Stimulated activated CD8-positive, alpha-beta memory T cell treated with anti-CD3 and anti-CD28 coated beads, Interleukin-7, amount 100 ng/mL, for 48 hours (primary cell): ENCODE measurements at regions not wholly inside any gene's neighbourhood (a gene's known extent, or its start where the extent isn't known, plus 50 kb on each side); places are given as distances from the start of the nearest gene placed in this dataset.
"Not testable (repeated sequence)": the region's sequence is repeated elsewhere in the genome, so short reads cannot be mapped to it uniquely, and the experiment has no call there.

Experiments
- DNase-seq, 2 donors: peaks; one replicate each; pipeline ENCODE4 v3.0.0-alpha.2; 2020; ENCODE audit warnings: low read depth in 1 of 2; ENCODE audit errors: extremely low read depth in 1 of 2

- no peak for DNase-seq
Measured at GRCh38 chr4:53885668-53886067, 178.7 kb downstream of the CHIC2 start.

DNA sequence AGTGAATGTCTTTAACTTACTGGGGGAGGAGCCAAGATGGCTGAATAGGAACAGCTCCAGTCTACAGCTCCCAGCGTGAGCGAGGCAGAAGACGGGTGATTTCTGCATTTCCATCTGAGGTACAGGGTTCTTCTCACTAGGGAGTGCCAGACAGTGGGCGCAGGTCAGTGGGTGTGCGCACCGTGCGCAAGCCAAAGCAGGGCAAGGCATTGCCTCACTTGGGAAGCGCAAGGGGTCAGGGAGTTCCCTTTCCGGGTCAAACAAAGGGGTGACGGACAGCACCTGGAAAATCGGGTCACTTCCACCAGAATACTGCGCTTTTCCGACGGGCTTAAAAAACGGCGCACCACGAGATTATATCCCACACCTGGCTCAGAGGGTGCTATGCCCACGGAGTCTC, 187.3 kb downstream of the CHIC2 start:
- not testable (repeated sequence) for DNase-seq

- no peak for DNase-seq
Measured at GRCh38 chr4:53866055-53866454, 198.3 kb downstream of the CHIC2 start.

- DNase-seq: no peak
Measured at GRCh38 chr4:53865054-53865453, 199.4 kb downstream of the CHIC2 start.

- no peak for DNase-seq
Measured at GRCh38 chr4:53863736-53864365, 200.6 kb downstream of the CHIC2 start.

DNA sequence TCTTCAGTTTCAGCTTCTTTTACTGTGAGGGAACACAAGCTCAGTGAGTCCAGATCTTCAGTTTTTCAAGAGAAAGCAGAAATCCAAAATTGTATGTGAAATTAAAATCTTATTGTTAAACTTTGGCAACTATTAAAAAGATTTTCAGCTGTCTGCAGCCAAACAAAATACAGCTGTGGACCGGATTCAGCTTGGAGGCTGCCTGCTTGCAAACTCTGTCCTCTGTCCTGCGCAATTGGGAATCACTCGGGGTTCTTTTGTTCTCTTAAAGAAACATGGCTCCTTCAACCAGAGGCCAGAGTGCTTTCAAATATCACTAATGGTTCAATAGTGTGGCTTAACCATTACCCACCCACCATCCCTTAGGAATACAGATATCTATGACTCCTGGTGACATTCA, 201.2 kb downstream of the CHIC2 start:
- DNase-seq: no peak

DNA sequence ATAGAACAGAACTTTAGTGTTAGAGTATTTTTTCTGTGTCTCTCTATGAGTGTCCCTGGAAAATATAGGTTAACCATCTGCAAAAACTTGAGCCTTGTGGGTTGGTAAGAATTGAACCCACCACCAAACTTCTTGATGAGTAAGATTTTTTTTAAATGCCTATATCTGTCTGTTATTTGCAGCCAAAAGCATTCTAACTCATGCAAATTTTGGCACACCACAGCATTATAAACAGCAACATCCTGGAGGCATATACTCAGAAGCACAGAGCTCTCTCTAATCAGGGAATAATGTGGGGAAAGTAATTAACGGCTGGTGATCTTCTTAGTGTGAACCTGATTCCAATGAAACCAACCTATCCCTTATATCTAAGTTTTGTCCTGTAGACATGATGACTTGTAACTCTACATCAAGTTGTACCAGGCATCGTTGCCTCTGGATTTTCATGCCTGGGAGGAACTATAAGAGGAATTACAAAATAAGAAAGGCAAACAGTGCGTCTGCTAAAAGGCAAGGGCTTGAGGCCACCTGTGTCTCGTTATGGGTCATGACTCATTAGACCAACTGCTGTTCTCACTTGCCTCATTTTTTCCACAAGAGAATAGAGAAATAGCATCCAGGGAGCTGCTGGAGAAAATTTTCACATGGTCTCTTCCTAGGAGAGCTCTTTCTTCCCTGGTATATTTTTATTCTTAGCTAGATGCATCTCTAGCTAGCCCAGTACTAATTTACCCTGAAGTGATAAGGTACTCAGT, 202.4 kb downstream of the CHIC2 start:
- no peak for DNase-seq

- DNase-seq: no peak
Measured at GRCh38 chr4:53859305-53859704, 205.1 kb downstream of the CHIC2 start.

GRCh38 chr4:53858744-53859143, 205.7 kb downstream of the CHIC2 start:
- DNase-seq: no peak

DNA sequence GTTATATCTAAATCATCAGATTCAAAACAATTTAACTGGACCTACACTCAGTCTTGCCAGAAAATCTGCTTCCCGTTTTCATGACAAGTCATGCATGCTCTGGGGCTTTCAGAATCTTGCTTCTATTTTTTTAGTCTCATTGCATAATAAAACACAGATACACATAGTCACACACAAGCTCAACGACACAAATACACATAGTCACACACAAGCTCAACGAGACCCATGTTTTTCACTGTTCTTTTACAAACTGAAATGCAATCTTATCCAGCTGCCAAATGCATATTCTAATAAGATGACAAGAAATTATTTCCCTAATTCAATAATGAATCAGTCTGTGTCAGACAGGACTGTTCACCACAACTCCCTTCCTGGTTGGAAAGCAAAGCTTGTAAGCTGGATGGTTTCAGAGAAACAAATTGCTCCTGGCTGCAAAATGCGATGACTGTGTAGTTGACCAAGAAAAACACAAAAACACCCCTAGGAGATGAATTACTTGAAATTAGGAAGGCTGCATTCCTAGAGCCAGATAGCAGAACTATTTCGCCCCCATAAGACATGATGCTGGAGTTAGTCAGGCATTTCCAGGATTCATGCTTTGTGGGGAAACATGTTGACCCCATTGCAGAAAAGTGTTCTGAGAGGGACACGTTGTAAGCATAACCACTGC, 208.7 kb downstream of the CHIC2 start:
- no peak for DNase-seq

DNA sequence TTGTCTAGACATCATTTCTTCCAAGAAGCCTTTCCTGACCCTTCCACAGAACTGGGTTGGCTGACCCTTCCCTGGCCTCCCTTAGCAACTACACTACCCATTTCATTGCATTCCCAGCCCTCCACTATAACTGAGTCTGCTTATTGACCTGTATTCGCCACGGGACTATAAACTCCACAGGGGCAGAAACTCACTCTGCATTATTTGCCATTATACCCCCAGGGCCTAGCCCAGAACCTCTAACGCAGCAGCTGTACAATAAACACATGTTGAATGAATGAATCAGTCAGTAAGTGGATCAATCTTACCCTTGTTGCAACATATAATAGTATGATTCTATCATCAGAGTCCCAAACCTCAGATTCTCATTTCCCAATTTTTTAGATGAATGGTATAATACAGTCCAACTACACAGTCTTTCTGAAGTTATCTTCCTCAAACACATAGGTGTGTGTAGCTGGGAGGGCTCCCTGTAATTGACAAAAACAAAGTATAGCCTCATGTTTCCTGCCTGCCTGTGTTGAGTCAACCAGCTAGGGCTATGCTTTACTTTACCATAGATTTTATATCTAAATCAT, 209.3 kb downstream of the CHIC2 start:
- no peak for DNase-seq

DNA sequence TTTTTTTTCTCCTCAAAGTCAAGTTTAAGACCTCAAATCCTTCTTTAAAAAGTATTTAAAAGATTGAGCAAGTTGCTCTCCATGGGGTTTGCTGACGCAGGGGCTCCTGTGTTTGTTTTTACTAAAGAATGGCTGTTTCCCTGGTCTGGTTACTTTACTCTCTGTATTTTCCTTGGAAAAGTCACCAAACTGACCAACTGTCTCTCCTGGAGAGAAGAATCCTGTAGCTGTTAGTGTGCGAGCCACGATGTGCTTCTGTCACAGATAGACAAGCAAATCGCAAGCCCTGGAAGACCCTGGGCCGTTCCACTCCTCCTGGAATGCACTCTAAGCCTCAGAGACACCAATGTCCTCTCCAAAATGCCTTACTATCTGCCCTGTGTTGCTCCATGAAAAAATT, 212.1 kb downstream of the CHIC2 start:
- no peak for DNase-seq

- no peak for DNase-seq
Measured at GRCh38 chr4:53847965-53848364, 216.4 kb downstream of the CHIC2 start.

- DNase-seq: no peak
Measured at GRCh38 chr4:53844551-53844950, 219.9 kb downstream of the CHIC2 start.

GRCh38 chr4:53844133-53844532, 220.3 kb downstream of the CHIC2 start:
- DNase-seq: no peak

DNA sequence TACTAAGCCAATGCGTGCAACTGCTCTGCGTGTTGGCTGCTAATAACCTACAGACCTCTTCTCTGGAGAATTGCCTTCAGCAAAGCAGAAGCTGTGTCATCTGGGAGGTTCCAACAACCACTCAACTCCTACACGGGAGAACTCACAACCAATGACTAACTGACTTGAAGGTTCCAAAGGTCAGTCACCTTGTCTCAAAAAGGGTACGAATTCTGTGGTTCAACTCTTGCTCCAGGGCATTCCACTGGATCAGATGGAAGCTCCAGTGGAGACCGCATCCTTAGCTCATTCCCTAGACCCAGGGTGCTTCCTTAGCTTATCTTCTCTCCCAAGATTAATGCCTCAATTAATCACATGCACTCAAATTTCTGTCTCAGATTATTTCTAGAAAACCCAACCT, 222.7 kb downstream of the CHIC2 start:
- no peak for DNase-seq

GRCh38 chr4:53840643-53841042, 223.8 kb downstream of the CHIC2 start:
- DNase-seq: no peak

DNA sequence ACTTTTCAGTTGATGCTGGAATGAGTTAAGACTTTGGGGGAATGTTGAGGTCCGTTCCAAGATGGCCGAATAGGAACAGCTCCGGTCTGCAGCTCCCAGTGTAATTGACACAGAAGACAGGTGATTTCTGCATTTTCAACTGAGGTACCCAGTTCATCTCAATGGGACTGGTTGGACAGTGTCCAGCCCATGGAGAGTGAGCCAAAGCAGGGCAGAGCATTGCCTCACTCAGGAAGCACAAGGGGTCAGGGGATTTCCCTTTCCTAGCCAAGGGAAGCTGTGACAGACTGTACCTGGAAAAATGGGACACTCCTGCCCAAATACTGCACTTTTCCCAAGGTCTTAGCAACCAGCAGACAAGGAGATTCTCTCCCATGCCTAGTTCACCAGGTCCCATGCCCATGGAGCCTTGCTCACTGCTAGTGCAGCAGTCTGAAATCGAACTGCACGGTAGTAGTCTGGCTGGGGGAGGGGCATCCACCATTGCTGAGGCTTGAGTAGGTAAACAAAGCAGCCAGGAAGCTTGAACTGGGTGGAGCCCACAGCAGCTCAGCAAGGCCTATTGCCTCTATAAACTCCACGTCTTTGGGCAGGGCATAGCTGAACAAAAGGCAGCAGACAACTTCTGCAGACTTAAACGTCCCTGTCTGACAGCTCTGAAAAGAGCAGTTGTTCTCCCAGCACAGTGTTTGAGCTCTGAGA, 231.0 kb downstream of the CHIC2 start:
- not testable (repeated sequence) for DNase-seq

DNA sequence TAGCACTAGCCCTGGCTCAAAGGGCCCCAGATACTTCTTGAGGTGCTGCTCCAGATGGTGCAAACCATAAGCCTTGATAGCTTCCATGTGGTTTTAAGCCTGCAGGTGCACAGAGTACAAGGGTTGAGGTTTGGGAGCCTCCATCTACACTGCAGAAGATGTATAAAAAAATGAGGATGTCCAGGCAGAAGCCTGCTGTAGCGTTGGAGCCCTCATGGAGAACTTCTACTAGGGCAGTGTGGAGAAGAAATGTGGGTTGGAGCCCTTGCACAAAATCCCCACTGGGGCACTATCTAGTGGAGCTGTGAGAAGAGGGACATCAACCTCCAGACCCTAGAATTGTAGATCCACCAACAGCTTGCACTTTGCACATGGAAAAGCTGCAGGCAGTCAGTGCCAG, 231.9 kb downstream of the CHIC2 start:
- no peak for DNase-seq

- no peak for DNase-seq
Measured at GRCh38 chr4:53830511-53830910, 233.9 kb downstream of the CHIC2 start.

GRCh38 chr4:53821179-53821851, 230.0 kb upstream of the LNX1 start:
- no peak for DNase-seq
